GM12872 (cell line): ENCODE measurements at regions not wholly inside any gene's neighbourhood (a gene's known extent, or its start where the extent isn't known, plus 50 kb on each side); places are given as distances from the start of the nearest gene placed in this dataset.

Experiments used
- TF ChIP-seq, protein P1 (sequence below): IDR thresholded peaks from 3 replicates; pipeline ENCODE4 v1.5.1; 2011; ENCODE audit warnings: low read depth, mild to moderate bottlenecking, low read length, moderate library complexity; ENCODE audit not compliant: insufficient read depth

DNA sequence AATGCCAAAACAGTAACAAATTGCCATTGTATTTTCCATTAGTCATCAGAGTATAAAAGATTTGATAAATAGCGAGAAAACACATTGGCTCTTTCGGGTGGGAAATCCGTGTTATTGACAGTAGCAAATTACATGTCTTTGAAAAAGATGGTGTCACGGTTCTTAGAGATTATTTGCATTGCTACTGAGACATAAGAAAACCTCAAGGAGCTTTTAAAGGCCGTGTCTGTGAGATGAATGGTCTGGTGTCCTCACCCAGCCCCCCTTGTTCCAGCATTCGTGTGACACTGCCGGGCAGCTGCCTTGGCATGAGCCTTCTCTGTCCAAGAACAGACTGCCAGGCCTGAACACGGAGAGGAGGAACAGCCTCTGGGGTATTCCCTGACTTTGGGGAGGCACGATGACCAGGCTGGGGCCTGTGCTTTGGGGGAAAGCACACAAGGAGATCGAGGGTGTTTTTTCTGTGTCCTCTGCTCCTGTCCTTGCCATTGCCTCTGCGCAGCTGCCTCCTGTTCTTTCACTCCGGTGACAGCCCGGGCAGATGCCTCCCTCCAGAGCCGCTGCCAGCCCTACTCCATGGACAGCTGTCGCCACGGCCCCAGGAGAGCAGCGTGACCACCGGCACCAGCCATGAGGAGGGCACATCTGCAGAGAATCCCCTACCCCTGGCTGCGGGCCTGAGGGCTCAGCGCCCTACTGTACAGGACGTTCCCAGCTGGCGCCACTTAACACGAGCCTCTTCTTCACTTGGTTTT lies 167.7 kb upstream of the CDYL start:
- TF ChIP-seq, protein P1, sequence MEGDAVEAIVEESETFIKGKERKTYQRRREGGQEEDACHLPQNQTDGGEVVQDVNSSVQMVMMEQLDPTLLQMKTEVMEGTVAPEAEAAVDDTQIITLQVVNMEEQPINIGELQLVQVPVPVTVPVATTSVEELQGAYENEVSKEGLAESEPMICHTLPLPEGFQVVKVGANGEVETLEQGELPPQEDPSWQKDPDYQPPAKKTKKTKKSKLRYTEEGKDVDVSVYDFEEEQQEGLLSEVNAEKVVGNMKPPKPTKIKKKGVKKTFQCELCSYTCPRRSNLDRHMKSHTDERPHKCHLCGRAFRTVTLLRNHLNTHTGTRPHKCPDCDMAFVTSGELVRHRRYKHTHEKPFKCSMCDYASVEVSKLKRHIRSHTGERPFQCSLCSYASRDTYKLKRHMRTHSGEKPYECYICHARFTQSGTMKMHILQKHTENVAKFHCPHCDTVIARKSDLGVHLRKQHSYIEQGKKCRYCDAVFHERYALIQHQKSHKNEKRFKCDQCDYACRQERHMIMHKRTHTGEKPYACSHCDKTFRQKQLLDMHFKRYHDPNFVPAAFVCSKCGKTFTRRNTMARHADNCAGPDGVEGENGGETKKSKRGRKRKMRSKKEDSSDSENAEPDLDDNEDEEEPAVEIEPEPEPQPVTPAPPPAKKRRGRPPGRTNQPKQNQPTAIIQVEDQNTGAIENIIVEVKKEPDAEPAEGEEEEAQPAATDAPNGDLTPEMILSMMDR, result no peak

DNA sequence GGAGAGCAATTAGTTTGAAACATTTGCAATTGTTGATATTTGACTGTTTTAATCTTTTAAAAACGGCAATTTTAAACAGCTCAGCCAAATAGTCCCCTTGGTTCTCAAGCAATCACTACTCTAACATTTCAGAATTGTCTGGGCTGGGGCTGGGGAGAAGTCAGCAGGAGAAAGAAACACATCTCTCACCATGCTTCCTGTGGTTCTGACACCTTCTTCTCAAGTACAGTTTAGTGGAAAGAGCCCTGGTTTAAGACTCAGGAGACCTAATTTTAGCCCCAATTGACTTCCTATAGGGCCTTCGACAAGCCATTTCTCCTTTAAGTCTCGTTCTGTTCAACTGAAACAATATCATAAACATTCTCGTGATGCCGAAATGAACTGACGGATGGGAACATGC lies 168.4 kb upstream of the CDYL start:
- TF ChIP-seq, protein P1, result no peak

DNA sequence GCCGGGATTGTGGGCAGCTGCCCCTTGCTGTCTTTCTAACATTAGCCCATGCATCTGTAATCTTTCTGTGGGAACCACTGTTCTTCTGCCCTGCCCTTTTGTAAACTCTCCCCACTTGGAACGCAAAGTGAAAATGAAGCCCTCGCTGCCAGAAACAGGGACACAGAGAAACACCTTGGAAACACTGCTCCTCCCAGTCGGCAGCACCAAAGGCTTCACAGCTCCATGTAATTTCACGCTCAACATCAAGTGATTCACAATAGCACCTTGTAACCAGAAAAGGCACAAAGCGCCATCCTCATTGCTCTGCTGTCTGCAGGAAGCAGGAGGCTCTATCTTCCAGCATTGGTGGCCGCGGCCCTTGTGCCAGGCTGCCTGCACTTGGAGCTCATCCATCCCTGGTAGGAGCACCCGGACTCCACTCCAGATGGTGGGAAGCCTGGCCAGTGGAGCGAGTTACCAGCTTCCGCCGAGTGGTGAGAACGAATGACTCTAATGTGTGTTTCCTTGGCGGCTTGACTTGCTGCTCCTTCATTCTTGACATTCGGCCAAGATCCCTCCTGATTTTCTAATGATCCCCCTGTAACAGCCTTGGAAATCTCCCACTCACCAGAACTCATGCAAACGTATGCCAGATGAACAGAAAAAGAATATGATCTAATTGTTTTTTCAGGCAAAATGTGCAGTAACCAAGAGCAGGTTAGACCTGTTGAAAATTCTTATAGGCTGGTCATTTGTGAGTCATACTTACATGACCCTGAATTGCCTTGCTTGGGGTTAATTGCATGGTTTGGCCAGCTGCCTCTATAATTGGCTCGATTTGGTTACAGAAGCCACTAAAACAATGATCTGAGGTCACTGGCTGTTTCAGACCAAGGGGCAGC lies 169.1 kb upstream of the CDYL start:
- TF ChIP-seq, protein P1, result no peak

DNA sequence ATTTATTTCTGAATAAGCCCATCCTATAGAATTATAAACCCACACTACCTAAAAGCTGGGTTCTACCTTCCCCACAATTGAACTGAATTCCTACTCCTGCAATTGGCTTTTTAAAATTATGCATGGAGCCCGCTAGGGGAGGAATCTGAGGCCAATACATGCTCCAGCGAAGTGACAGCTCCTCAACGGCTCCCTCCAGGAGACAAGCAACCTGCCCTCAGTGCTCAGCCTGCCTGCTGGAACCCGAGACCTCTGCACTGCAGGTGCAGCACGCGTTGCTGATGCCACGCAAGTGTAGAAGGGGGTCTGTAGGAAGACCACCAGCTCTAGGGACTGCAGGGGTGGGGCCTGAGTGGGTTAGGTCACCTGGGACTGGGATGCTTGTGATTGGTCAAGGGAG lies 170.2 kb upstream of the CDYL start:
- TF ChIP-seq, protein P1, result no peak

DNA sequence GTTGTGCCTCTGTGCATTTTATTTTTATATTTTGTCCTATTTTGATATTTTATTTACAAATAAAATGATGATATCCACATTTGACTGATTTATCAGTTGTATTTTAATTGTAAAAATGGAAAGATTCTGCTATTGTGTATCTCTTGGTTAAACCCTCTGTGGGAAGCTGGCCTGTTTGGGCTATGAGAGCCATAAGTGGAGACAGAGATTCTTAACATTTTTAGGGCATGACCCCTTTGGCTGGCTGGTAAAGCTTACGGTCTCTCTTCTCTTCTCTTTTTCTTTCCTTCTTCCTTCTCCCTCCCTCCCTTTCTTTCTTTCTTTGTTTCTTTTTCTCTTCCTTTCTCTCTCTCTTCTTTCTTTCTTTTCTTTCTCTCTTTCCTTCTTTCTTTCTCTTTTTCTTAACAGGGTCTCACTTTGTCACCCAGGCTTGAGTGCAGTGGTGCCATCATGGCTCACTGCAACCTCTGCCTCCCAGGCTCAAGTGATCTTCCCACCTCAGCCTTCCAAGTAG lies 172.3 kb upstream of the CDYL start:
- TF ChIP-seq, protein P1, result no peak

DNA sequence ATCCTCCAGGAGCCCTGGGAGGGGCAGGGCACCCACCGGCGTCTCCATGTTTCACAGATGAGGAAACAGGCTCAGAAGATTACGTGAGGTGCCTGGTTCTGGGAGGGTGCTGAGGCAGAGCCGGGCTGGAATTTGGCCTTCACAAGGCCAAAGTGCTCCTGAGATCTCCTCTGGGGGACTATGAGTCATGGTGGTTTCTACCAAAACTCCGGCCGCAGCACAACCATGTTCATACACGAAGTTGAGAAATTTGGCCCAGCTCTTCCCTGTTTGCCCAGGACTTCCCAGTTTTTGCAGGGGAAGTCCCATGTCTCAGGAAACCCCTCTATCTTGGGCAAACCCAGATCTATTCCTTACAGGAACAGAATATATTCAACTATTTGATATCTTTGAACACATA lies 172.9 kb upstream of the CDYL start:
- TF ChIP-seq, protein P1, result no peak

DNA sequence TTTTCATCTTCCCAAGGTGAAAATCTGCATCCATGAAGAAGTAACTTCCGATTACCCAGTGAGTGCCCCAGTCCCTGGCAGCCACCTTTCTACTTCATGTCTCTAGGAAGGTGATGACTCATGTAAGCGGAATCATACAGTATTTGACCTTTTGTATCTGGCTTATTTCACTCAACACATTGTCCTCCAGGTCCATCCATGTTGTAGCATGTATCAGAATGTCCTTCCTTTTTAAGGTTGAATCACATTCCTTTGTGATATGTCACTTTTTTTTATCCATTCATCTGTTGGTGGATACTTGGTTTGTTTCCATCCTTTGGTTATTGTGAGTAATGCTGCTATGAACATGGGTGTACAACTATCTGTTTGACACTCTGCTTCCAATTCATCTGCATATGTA lies 176.3 kb upstream of the CDYL start:
- TF ChIP-seq, protein P1, result no peak
